ENCODE measurements at regions not wholly inside any gene's neighbourhood (a gene's known extent, or its start where the extent isn't known, plus 50 kb on each side); places are given as distances from the start of the nearest gene placed in this dataset.

DNA sequence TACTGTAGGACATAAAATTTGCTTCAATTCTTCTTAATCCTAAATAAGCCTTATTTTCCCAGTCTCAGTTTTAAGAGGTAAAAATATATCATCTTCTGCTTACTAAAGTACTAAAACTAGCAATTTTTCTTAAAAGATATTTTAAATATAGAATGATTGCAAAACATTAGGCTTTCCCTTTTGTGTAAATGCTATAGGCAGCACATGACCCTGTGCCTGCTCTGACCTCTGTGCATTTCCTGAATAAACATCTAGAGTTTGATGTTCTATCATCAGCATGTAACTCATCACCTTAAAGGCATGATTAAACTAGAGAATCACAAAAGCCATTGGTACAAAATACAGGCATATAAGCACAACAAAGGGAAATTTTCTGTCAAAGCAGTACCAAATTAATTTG, 422.7 kb downstream of the TFAP2B start:
- Histone ChIP-seq H3K27me3 (replicated peaks in 1 of 4; ENCODE audit: control extremely low read depth in 1 of 4, control insufficient read depth in 3 of 4, insufficient read depth in 4 of 4, low read length in 3 of 4) (no peaks in the 10 kb centered on the region), H3K4me2 (replicated peaks; ENCODE audit: low read depth, low read length, poor library complexity, severe bottlenecking) (no peak overlapping the region), H3K9me3 (ENCODE audit: control extremely low read depth in 1 of 3, control insufficient read depth in 2 of 3, insufficient read depth in 1 of 3, low read length in 2 of 3) (peaks cover 0 to 4% (median 0%) of the 10 kb centered on the region in 3 donors), H2AFZ (ENCODE audit: insufficient read depth, low read depth, low read length, poor library complexity, severe bottlenecking) (no peak overlapping the region), H4K20me1 (ENCODE audit: control insufficient read depth, insufficient read depth, low read length, poor library complexity, severe bottlenecking) (no peaks in the 10 kb centered on the region), H3K79me2 (ENCODE audit: control insufficient read depth, insufficient read depth, low read length) (no peaks in the 10 kb centered on the region), H3K36me3 (replicated peaks in 1 of 2; ENCODE audit: control extremely low read depth in 1 of 2, control insufficient read depth in 1 of 2, extremely low read depth in 1 of 2, insufficient read depth in 2 of 2, low read length in 1 of 2) (no peaks in the 10 kb centered on the region), H3K9ac (ENCODE audit: low read length) (no peak overlapping the region), H3K4me1 (ENCODE audit: control insufficient read depth in 2 of 2, insufficient read depth in 2 of 2, low read length in 2 of 2) (no peaks in the 10 kb centered on the region), H3K4me3 (ENCODE audit: control extremely low read depth in 1 of 5, extremely low read depth in 1 of 5, insufficient read depth in 1 of 5, low read depth in 2 of 5, low read length in 4 of 5) (no peak overlapping the region), H3K27ac (ENCODE audit: low read length in 2 of 2) (no peak overlapping the region)
- intact Hi-C loops (cut with micrococcal nuclease) = no loop called here
- ATAC-seq (ENCODE audit: low read depth) (no peak), DNase-seq (no peak)
- H3K27ac Mint-ChIP-seq = no peak overlapping the region
- H3K9me3 Mint-ChIP-seq (ENCODE audit: insufficient read depth) = no peaks in the 10 kb centered on the region
- H3K27me3 Mint-ChIP-seq = no peaks in the 10 kb centered on the region
- no peak overlapping the region for H3K4me3 Mint-ChIP-seq
- POLR2A ChIA-PET = no interaction called here
- CTCF ChIA-PET = no interaction called here
- no peaks in the 10 kb centered on the region for H3K4me1 Mint-ChIP-seq
- TF ChIP-seq, protein P1, sequence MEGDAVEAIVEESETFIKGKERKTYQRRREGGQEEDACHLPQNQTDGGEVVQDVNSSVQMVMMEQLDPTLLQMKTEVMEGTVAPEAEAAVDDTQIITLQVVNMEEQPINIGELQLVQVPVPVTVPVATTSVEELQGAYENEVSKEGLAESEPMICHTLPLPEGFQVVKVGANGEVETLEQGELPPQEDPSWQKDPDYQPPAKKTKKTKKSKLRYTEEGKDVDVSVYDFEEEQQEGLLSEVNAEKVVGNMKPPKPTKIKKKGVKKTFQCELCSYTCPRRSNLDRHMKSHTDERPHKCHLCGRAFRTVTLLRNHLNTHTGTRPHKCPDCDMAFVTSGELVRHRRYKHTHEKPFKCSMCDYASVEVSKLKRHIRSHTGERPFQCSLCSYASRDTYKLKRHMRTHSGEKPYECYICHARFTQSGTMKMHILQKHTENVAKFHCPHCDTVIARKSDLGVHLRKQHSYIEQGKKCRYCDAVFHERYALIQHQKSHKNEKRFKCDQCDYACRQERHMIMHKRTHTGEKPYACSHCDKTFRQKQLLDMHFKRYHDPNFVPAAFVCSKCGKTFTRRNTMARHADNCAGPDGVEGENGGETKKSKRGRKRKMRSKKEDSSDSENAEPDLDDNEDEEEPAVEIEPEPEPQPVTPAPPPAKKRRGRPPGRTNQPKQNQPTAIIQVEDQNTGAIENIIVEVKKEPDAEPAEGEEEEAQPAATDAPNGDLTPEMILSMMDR (IDR thresholded peaks at IDR 0.05) = no peak
- TF ChIP-seq EZH2 (IDR thresholded peaks at IDR 0.05; ENCODE audit: borderline replicate concordance, insufficient read depth, low read depth, low read length, poor library complexity, severe bottlenecking) = no peak

DNA sequence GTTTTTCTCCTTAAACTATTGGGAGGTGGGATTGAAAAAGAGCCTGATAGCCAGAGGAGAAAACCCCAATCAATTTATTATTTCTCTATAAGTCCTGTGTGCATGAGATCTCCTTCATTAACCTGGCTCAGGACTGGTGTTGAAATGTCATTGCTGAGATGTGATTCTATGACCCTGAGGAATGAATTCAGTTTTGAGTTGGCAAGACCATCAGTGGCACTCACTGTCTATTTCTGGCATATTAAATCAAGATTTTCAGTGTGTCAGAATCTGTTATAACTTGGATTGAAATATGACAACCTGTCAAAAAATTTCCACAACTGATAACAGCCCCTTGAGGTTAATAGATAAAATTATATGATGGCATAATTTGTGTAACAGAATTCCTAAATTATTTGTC, 431.1 kb downstream of the TFAP2B start:
- Histone ChIP-seq H4K20me1 (ENCODE audit: control insufficient read depth, insufficient read depth, low read length, poor library complexity, severe bottlenecking) (no peaks in the 10 kb centered on the region), H3K4me3 (ENCODE audit: control extremely low read depth in 1 of 5, extremely low read depth in 1 of 5, insufficient read depth in 1 of 5, low read depth in 2 of 5, low read length in 4 of 5) (no peak overlapping the region), H3K4me1 (ENCODE audit: control insufficient read depth in 2 of 2, insufficient read depth in 2 of 2, low read length in 2 of 2) (no peaks in the 10 kb centered on the region), H3K36me3 (replicated peaks in 1 of 2; ENCODE audit: control extremely low read depth in 1 of 2, control insufficient read depth in 1 of 2, extremely low read depth in 1 of 2, insufficient read depth in 2 of 2, low read length in 1 of 2) (no peaks in the 10 kb centered on the region), H3K27me3 (replicated peaks in 1 of 4; ENCODE audit: control extremely low read depth in 1 of 4, control insufficient read depth in 3 of 4, insufficient read depth in 4 of 4, low read length in 3 of 4) (no peaks in the 10 kb centered on the region), H3K4me2 (replicated peaks; ENCODE audit: low read depth, low read length, poor library complexity, severe bottlenecking) (no peak overlapping the region), H3K9me3 (ENCODE audit: control extremely low read depth in 1 of 3, control insufficient read depth in 2 of 3, insufficient read depth in 1 of 3, low read length in 2 of 3) (no peaks in the 10 kb centered on the region), H2AFZ (ENCODE audit: insufficient read depth, low read depth, low read length, poor library complexity, severe bottlenecking) (no peak overlapping the region), H3K79me2 (ENCODE audit: control insufficient read depth, insufficient read depth, low read length) (no peaks in the 10 kb centered on the region), H3K9ac (ENCODE audit: low read length) (no peak overlapping the region), H3K27ac (ENCODE audit: low read length in 2 of 2) (no peak overlapping the region)
- intact Hi-C loops (cut with micrococcal nuclease) = no loop called here
- DNase-seq = no peak
- Mint-ChIP-seq H3K9me3 (ENCODE audit: insufficient read depth) (no peaks in the 10 kb centered on the region), H3K27ac (no peak overlapping the region), H3K4me1 (no peaks in the 10 kb centered on the region), H3K27me3 (no peaks in the 10 kb centered on the region), H3K4me3 (no peak overlapping the region)
- POLR2A ChIA-PET = no interaction called here
- no peak for TF ChIP-seq EZH2 (IDR thresholded peaks at IDR 0.05; ENCODE audit: borderline replicate concordance, insufficient read depth, low read depth, low read length, poor library complexity, severe bottlenecking)
- ATAC-seq (ENCODE audit: low read depth) = no peak
- CTCF ChIA-PET = no interaction called here

Measured in B cell (primary cell).